Nephron progenitor cell (in vitro differentiated cells): ENCODE measurements at regions not wholly inside any gene's neighbourhood (a gene's known extent, or its start where the extent isn't known, plus 50 kb on each side); places are given as distances from the start of the nearest gene placed in this dataset.

Experiments used
- DNase-seq: peaks from one replicate; pipeline ENCODE4 v3.0.0; 2021
- H3K27ac Mint-ChIP-seq: 2 replicates; pipeline ENCODE4 v1.8.0; 2021; ENCODE audit warnings: mild to moderate bottlenecking, moderate library complexity, mixed read lengths
- H3K27me3 Mint-ChIP-seq: 2 replicates; pipeline ENCODE4 v1.8.0; 2021; ENCODE audit warnings: mild to moderate bottlenecking, low read depth, mixed read lengths; ENCODE audit not compliant: poor library complexity
- H3K36me3 Mint-ChIP-seq: 2 replicates; pipeline ENCODE4 v1.8.0; 2021; ENCODE audit warnings: low read depth, mixed read lengths
- H3K4me1 Mint-ChIP-seq: 2 replicates; pipeline ENCODE4 v1.8.0; 2021; ENCODE audit warnings: mixed read lengths
- H3K4me3 Mint-ChIP-seq: 2 replicates; pipeline ENCODE4 v1.8.0; 2021; ENCODE audit warnings: mild to moderate bottlenecking, moderate library complexity, mixed read lengths
- H3K9me3 Mint-ChIP-seq: 2 replicates; pipeline ENCODE4 v1.8.0; 2021; ENCODE audit warnings: mild to moderate bottlenecking, moderate library complexity, mixed read lengths
- TF ChIP-seq, protein P1 (sequence below): fragments of 200-600 bp; sonication (generic); IDR thresholded peaks from 2 replicates; pipeline ENCODE4 v1.5.0; 2021; ENCODE audit warnings: antibody characterized with exemption

DNA sequence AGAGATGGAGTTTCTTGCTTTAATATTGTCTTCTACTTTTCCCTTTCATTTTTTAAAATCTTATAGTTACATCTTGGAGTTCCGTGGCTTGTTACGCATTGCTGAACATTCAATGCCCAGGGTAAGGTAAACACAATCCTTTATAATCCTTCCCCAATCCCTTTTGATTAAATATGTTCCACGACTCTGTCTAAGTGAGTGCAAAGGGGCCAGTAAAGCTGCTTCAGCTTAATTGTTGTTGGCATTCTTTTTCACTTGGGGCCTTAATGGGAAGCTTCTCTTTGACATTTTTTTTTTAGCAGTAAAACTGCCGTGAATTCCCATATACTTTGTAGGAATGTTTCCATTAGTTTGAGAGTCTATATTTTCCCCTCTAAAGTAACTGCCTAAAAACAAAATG lies 1028.1 kb downstream of the C4orf33 start:
- TF ChIP-seq, protein P1, sequence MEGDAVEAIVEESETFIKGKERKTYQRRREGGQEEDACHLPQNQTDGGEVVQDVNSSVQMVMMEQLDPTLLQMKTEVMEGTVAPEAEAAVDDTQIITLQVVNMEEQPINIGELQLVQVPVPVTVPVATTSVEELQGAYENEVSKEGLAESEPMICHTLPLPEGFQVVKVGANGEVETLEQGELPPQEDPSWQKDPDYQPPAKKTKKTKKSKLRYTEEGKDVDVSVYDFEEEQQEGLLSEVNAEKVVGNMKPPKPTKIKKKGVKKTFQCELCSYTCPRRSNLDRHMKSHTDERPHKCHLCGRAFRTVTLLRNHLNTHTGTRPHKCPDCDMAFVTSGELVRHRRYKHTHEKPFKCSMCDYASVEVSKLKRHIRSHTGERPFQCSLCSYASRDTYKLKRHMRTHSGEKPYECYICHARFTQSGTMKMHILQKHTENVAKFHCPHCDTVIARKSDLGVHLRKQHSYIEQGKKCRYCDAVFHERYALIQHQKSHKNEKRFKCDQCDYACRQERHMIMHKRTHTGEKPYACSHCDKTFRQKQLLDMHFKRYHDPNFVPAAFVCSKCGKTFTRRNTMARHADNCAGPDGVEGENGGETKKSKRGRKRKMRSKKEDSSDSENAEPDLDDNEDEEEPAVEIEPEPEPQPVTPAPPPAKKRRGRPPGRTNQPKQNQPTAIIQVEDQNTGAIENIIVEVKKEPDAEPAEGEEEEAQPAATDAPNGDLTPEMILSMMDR = no peak
- H3K9me3 Mint-ChIP-seq = no peaks in the 10 kb centered on the region
- no peaks in the 10 kb centered on the region for H3K36me3 Mint-ChIP-seq
- H3K4me1 Mint-ChIP-seq = peaks cover 5% of the 10 kb centered on the region
- peak overlapping the region; percentile 27 for H3K27ac Mint-ChIP-seq
- no peak overlapping the region for H3K4me3 Mint-ChIP-seq
- H3K27me3 Mint-ChIP-seq = no peaks in the 10 kb centered on the region
- no peak for DNase-seq

DNA sequence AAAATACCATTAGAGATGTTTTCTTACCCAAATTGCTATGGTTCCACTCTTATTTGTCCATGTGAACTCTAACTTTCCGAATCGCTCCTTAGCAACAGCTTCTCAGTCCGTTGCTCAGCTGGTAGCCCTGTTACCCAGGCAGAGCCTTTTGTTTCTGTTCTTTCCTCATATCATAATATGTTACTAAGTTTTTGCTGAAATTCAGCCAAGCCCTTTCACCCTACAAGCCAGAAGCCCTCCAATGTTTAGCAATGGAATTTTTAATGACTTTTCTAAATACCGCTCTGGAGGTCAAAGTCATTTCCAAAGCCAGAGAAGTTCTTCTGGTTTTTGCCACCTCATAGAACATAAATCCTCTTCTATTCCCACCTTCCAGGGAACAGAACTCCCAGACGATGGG lies 1029.5 kb downstream of the C4orf33 start:
- Mint-ChIP-seq H3K27me3 (no peaks in the 10 kb centered on the region), H3K27ac (no peak overlapping the region), H3K36me3 (no peaks in the 10 kb centered on the region), H3K4me1 (peaks cover 5% of the 10 kb centered on the region), H3K4me3 (no peak overlapping the region), H3K9me3 (no peaks in the 10 kb centered on the region)
- TF ChIP-seq, protein P1 = no peak
- no peak for DNase-seq

DNA sequence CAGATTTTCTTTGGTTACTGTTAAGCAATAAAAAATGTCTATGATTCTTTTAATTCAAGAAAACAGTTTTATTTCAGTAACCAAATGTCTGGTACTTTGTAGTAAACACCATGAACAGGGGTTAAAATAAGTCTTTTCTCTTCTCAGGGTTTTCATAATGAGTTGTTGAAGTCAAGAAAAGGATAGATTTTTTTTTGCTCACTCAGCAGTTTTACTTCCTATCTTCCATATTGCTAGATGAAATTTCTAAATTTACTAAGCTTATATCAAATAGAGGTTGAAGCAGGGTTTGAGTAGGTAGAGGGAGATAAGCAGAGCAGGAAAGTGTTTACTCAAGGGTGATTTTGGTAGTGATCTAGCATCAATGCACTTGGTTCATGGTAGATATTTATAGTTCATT lies 1031.3 kb downstream of the C4orf33 start:
- no peak overlapping the region for H3K4me3 Mint-ChIP-seq
- no peaks in the 10 kb centered on the region for H3K27me3 Mint-ChIP-seq
- TF ChIP-seq, protein P1 = no peak
- H3K4me1 Mint-ChIP-seq = peaks cover 5% of the 10 kb centered on the region
- no peak overlapping the region for H3K27ac Mint-ChIP-seq
- H3K36me3 Mint-ChIP-seq = no peaks in the 10 kb centered on the region
- no peaks in the 10 kb centered on the region for H3K9me3 Mint-ChIP-seq
- DNase-seq = no peak

DNA sequence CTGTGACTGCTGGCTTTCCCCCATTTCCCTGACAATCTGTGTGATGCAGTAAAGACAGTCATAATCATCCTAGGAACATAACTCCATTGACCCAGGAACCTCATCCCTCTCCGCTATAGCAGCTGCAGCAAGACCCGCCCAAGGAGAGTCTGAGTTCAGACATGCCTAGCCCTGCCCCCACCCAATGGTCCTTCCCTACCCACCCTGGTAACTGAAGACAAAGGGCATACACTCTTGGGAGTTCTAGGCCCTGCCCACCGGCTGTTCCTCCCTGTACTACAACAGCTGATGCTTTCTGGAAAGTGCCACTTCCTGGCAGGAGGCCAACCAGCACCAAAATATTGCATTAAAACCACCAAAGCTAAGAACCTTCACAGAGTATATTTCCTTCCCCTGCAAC lies 1035.6 kb downstream of the C4orf33 start:
- Mint-ChIP-seq H3K4me3 (no peak overlapping the region), H3K27ac (no peak overlapping the region), H3K27me3 (no peaks in the 10 kb centered on the region), H3K4me1 (no peaks in the 10 kb centered on the region), H3K36me3 (no peaks in the 10 kb centered on the region), H3K9me3 (peaks cover 9% of the 10 kb centered on the region)
- TF ChIP-seq, protein P1 = no peak
- no peak for DNase-seq

DNA sequence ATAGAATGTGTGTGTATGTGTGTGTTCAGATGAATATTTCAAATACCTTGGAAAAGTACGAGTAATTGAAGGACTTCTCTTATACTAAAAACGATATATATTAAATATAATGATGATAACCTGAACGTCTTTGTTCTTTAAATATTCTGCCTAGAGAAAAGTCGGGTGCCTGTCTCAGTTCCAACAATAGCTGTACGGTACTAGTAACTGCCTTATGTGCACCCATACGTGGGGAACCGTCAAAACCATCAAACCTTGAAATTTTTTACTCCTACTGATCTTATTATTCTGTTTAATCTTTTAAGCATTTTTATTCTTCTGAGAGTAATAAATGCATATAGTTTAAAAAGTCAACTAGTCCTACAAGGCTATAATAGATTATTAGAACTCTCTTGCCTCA lies 1045.7 kb downstream of the C4orf33 start:
- TF ChIP-seq, protein P1 = no peak
- H3K27me3 Mint-ChIP-seq = peaks cover 3% of the 10 kb centered on the region
- H3K36me3 Mint-ChIP-seq = no peaks in the 10 kb centered on the region
- no peak overlapping the region for H3K4me3 Mint-ChIP-seq
- no peak overlapping the region for H3K27ac Mint-ChIP-seq
- H3K9me3 Mint-ChIP-seq = no peaks in the 10 kb centered on the region
- H3K4me1 Mint-ChIP-seq = no peaks in the 10 kb centered on the region
- no peak for DNase-seq

DNA sequence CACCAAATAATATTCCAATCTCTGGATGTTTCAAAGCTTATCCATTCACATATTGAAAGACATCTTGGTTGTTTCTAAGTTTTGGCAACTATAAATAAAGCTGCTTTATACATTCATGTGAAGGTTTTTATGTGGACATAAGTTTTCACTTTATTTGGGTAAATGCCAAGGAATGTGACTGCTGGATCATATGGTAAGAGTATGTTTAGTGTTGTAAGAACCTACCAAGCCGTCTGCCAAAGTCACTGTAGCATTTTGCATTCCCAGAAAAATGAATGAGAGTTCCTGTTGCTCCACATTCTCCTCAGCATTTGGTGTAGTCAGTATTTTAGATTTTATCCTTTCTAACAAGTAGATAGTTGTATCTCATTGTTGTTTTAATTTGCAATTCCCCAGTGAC lies 1047.7 kb downstream of the C4orf33 start:
- TF ChIP-seq, protein P1 = no peak
- no peaks in the 10 kb centered on the region for H3K36me3 Mint-ChIP-seq
- H3K4me1 Mint-ChIP-seq = no peaks in the 10 kb centered on the region
- H3K27me3 Mint-ChIP-seq = peaks cover 3% of the 10 kb centered on the region
- no peak overlapping the region for H3K27ac Mint-ChIP-seq
- no peaks in the 10 kb centered on the region for H3K9me3 Mint-ChIP-seq
- H3K4me3 Mint-ChIP-seq = no peak overlapping the region
- DNase-seq = no peak
